CD14-positive monocyte (primary cell): ENCODE measurements at regions not wholly inside any gene's neighbourhood (a gene's known extent, or its start where the extent isn't known, plus 50 kb on each side); places are given as distances from the start of the nearest gene placed in this dataset.

Experiments used
- DNase-seq, 3 donors: peaks; one replicate each; pipeline ENCODE4 v3.0.0-alpha.2; 2011 to 2022
- H2AFZ ChIP-seq: 2 replicates; pipeline ENCODE4 v1.6.0; 2012; ENCODE audit warnings: mild to moderate bottlenecking, low read depth, low read length, inconsistent platforms; ENCODE audit not compliant: insufficient read depth, poor library complexity, severe bottlenecking
- H3K27ac ChIP-seq, 2 donors: 1 replicate in 1 of 2; 2 replicates in 1 of 2; pipeline ENCODE4 v1.5.1; 2012 to 2013; ENCODE audit warnings: low read length in 2 of 2, control low read depth in 1 of 2, inconsistent platforms in 1 of 2, low read depth in 1 of 2, mild to moderate bottlenecking in 1 of 2
- H3K27me3 ChIP-seq, 2 donors: one replicate each; pipeline versions ENCODE4 v1.6.0 to v1.6.1; 2011 to 2013; ENCODE audit warnings: low read length in 2 of 2; ENCODE audit not compliant: control insufficient read depth in 2 of 2, insufficient read depth in 2 of 2
- H3K36me3 ChIP-seq, 2 donors: replicated peaks in 1 of 2; 1 replicate in 1 of 2; 2 replicates in 1 of 2; pipeline versions ENCODE4 v1.5.1 to v1.6.1; 2012 to 2013; ENCODE audit warnings: low read length in 2 of 2, control low read depth in 1 of 2, inconsistent platforms in 1 of 2, mild to moderate bottlenecking in 1 of 2; ENCODE audit not compliant: insufficient read depth in 2 of 2, control insufficient read depth in 1 of 2
- H3K4me1 ChIP-seq, 2 donors: 1 replicate in 1 of 2; 2 replicates in 1 of 2; pipeline versions ENCODE4 v1.5.1 to v1.6.1; 2012 to 2013; ENCODE audit warnings: low read length in 2 of 2, control low read depth in 1 of 2, inconsistent platforms in 1 of 2, mild to moderate bottlenecking in 1 of 2, moderate library complexity in 1 of 2; ENCODE audit not compliant: insufficient read depth in 2 of 2, control insufficient read depth in 1 of 2
- H3K4me2 ChIP-seq: replicated peaks from 2 replicates; pipeline ENCODE3; 2012; ENCODE audit warnings: low read length, moderate library complexity, mild to moderate bottlenecking; ENCODE audit not compliant: poor library complexity, severe bottlenecking; ENCODE audit errors: extremely low read depth
- H3K4me3 ChIP-seq, 3 experiments: fragments of 200-600 bp in 1 of 3; sonication (generic) in 1 of 3; replicated peaks in 1 of 3; 1 replicate in 2 of 3; 2 replicates in 1 of 3; pipeline ENCODE4 v1.5.1; 2011 to 2013; ENCODE audit warnings: low read length in 3 of 3, mild to moderate bottlenecking in 3 of 3, control low read depth in 2 of 3, low read depth in 2 of 3, inconsistent platforms in 1 of 3, moderate library complexity in 1 of 3
- H3K79me2 ChIP-seq: 2 replicates; pipeline ENCODE4 v1.6.0; 2012; ENCODE audit warnings: mild to moderate bottlenecking, control low read depth, inconsistent platforms, low read length, moderate library complexity; ENCODE audit not compliant: insufficient read depth
- H3K9ac ChIP-seq: 2 replicates; pipeline ENCODE4 v1.6.0; 2017; ENCODE audit warnings: low read length, mild to moderate bottlenecking; ENCODE audit not compliant: insufficient read depth, poor library complexity, severe bottlenecking
- H3K9me3 ChIP-seq, 2 donors: replicated peaks in 1 of 2; 1 replicate in 1 of 2; 2 replicates in 1 of 2; pipeline versions ENCODE4 v1.5.1 to v1.6.1; 2012 to 2013; ENCODE audit warnings: low read length in 2 of 2, control low read depth in 1 of 2; ENCODE audit not compliant: control insufficient read depth in 1 of 2, insufficient read depth in 1 of 2
- H4K20me1 ChIP-seq: 2 replicates; pipeline ENCODE4 v1.6.0; 2012; ENCODE audit warnings: mild to moderate bottlenecking, low read length, control low read depth, moderate library complexity; ENCODE audit not compliant: insufficient read depth
- H3K27ac Mint-ChIP-seq, 7 donors: one replicate each; pipeline ENCODE4 v1.8.0; 2020; ENCODE audit warnings: mild to moderate bottlenecking in 7 of 7, mixed read lengths in 7 of 7, moderate library complexity in 6 of 7, inconsistent platforms in 2 of 7
- H3K27me3 Mint-ChIP-seq, 3 donors: one replicate each; pipeline ENCODE4 v1.8.0; 2021 to 2022; ENCODE audit warnings: low read depth in 3 of 3, mild to moderate bottlenecking in 3 of 3, mixed read lengths in 3 of 3, moderate library complexity in 3 of 3, inconsistent platforms in 1 of 3
- H3K36me3 Mint-ChIP-seq, 2 donors: one replicate each; pipeline ENCODE4 v1.8.0; 2020; ENCODE audit warnings: mixed read lengths in 2 of 2, inconsistent platforms in 1 of 2, mild to moderate bottlenecking in 1 of 2
- H3K4me1 Mint-ChIP-seq: one replicate; pipeline ENCODE4 v1.8.0; 2020; ENCODE audit warnings: mild to moderate bottlenecking, mixed read lengths
- H3K4me3 Mint-ChIP-seq, 2 donors: one replicate each; pipeline ENCODE4 v1.8.0; 2020; ENCODE audit warnings: mild to moderate bottlenecking in 2 of 2, mixed read lengths in 2 of 2, moderate library complexity in 1 of 2
- H3K9me3 Mint-ChIP-seq, 7 donors: one replicate each; pipeline ENCODE4 v1.8.0; 2020 to 2022; ENCODE audit warnings: mixed read lengths in 7 of 7, mild to moderate bottlenecking in 6 of 7, moderate library complexity in 6 of 7, inconsistent platforms in 2 of 7
- CTCF ChIP-seq: fragments of 200-600 bp; IDR thresholded peaks from one replicate; pipeline ENCODE4 v1.8.0; 2022; ENCODE audit warnings: antibody characterized with exemption, mild to moderate bottlenecking
- WGBS: methylation state at CpG from one replicate; pipeline ENCODE4 v1.1.5; 2013; ENCODE audit warnings: missing lambda C conversion rate; ENCODE audit not compliant: insufficient coverage; 5-methylcytosine and 5-hydroxymethylcytosine counted together
- intact Hi-C, 2 donors: fragments of 100-400 bp; cut with micrococcal nuclease; formaldehyde crosslinking; loops; one replicate each; pipeline versions ENCODE4 v1.15.0 to v1.15.1; 2023

GRCh38 chr6:23435798-23436197, 690.2 kb upstream of the NRSN1 start:
- peaks cover 4 to 19% (median 10%) of the 10 kb centered on the region in 7 donors for H3K9me3 Mint-ChIP-seq
- Histone ChIP-seq H3K4me1 (no peaks in the 10 kb centered on the region), H4K20me1 (no peaks in the 10 kb centered on the region), H3K27me3 (no peaks in the 10 kb centered on the region), H3K27ac (no peak overlapping the region), H3K9ac (no peak overlapping the region), H3K36me3 (no peaks in the 10 kb centered on the region), H3K4me2 (no peak overlapping the region), H3K4me3 (no peak overlapping the region), H3K79me2 (no peaks in the 10 kb centered on the region), H2AFZ (no peak overlapping the region), H3K9me3 (peaks cover 9 to 10% of the 10 kb centered on the region in 2 donors)
- H3K4me3 Mint-ChIP-seq, result no peak overlapping the region
- no peak overlapping the region for H3K27ac Mint-ChIP-seq
- TF ChIP-seq CTCF, result no peak
- intact Hi-C loops, result no loop called here
- H3K4me1 Mint-ChIP-seq, result no peaks in the 10 kb centered on the region
- no peak for DNase-seq
- no peaks in the 10 kb centered on the region for H3K27me3 Mint-ChIP-seq
- no peaks in the 10 kb centered on the region for H3K36me3 Mint-ChIP-seq
- WGBS, result no CpG with 5 or more reads among the region's 1 CpG

GRCh38 chr6:23441808-23442461, 684.1 kb upstream of the NRSN1 start:
- H4K20me1 ChIP-seq, result no peaks in the 10 kb centered on the region
- intact Hi-C loops, result no loop called here
- no peaks in the 10 kb centered on the region for H3K9me3 ChIP-seq
- H3K4me1 ChIP-seq, result no peaks in the 10 kb centered on the region
- H2AFZ ChIP-seq, result no peak overlapping the region
- no peak overlapping the region for H3K27ac ChIP-seq
- no peaks in the 10 kb centered on the region for H3K36me3 Mint-ChIP-seq
- H3K36me3 ChIP-seq, result no peaks in the 10 kb centered on the region
- no peak overlapping the region for H3K9ac ChIP-seq
- H3K9me3 Mint-ChIP-seq, result peaks cover 0 to 4% (median 0%) of the 10 kb centered on the region in 7 donors
- H3K27me3 ChIP-seq, result no peaks in the 10 kb centered on the region
- TF ChIP-seq CTCF, result no peak
- no peak for DNase-seq
- WGBS, result no CpG with 5 or more reads among the region's 3 CpGs
- no peaks in the 10 kb centered on the region for H3K79me2 ChIP-seq
- no peak overlapping the region for H3K4me3 Mint-ChIP-seq
- H3K27ac Mint-ChIP-seq, result no peak overlapping the region
- H3K4me1 Mint-ChIP-seq, result no peaks in the 10 kb centered on the region
- H3K27me3 Mint-ChIP-seq, result peaks cover 0 to 3% (median 0%) of the 10 kb centered on the region in 3 donors
- no peak overlapping the region for H3K4me3 ChIP-seq
- no peak overlapping the region for H3K4me2 ChIP-seq
